ENCODE measurements at regions not wholly inside any gene's neighbourhood (a gene's known extent, or its start where the extent isn't known, plus 50 kb on each side); places are given as distances from the start of the nearest gene placed in this dataset.

GRCh38 chr12:19804737-19805136 lies 365.4 kb downstream of the AEBP2 start:
- TF ChIP-seq NFIC (IDR thresholded peaks at IDR 0.05) (no peak), CEBPB (IDR thresholded peaks at IDR 0.05) (no peak), CREB1 (IDR thresholded peaks at IDR 0.05; ENCODE audit: low read depth) (no peak), EP300 (IDR thresholded peaks at IDR 0.05; ENCODE audit: borderline replicate concordance) (no peak), TAF1 (IDR thresholded peaks at IDR 0.05; ENCODE audit: low read depth) (no peak), FOXM1 (IDR thresholded peaks at IDR 0.05; ENCODE audit: borderline replicate concordance, low read depth) (no peak), RAD21 (IDR thresholded peaks at IDR 0.05; ENCODE audit: low read depth) (no peak), YY1 (IDR thresholded peaks at IDR 0.05; ENCODE audit: low read depth) (no peak), TEAD4 (IDR thresholded peaks at IDR 0.05) (no peak), REST (IDR thresholded peaks at IDR 0.05; ENCODE audit: low read depth) (no peak), TCF12 (IDR thresholded peaks at IDR 0.05; ENCODE audit: low read depth) (no peak), EGR1 (IDR thresholded peaks at IDR 0.05) (no peak)
- TF ChIP-seq, protein P1, sequence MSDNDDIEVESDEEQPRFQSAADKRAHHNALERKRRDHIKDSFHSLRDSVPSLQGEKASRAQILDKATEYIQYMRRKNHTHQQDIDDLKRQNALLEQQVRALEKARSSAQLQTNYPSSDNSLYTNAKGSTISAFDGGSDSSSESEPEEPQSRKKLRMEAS (IDR thresholded peaks at IDR 0.05), result no peak
- TF ChIP-seq, protein P2, sequence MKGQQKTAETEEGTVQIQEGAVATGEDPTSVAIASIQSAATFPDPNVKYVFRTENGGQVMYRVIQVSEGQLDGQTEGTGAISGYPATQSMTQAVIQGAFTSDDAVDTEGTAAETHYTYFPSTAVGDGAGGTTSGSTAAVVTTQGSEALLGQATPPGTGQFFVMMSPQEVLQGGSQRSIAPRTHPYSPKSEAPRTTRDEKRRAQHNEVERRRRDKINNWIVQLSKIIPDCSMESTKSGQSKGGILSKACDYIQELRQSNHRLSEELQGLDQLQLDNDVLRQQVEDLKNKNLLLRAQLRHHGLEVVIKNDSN (IDR thresholded peaks at IDR 0.05), result no peak
